NCI-H2081 (cell line): ENCODE measurements at regions not wholly inside any gene's neighbourhood (a gene's known extent, or its start where the extent isn't known, plus 50 kb on each side); places are given as distances from the start of the nearest gene placed in this dataset.

Source experiments
- DNase-seq, 2 experiments: peaks; one replicate each; lab custom pipeline; 2025; lab: John Stamatoyannopoulos, UW

GRCh38 chr11:127412234-127412633 lies 411.7 kb upstream of the KIRREL3 start:
- no peak for DNase-seq

- no peak for DNase-seq
Measured at GRCh38 chr11:127411283-127411682, 410.7 kb upstream of the KIRREL3 start.

GRCh38 chr11:127395034-127395433 lies 394.5 kb upstream of the KIRREL3 start:
- DNase-seq = no peak

- peak in 1 of 2 experiments; percentile 29 for DNase-seq
Measured at GRCh38 chr11:127393460-127393997, 393.0 kb upstream of the KIRREL3 start.

GRCh38 chr11:127392575-127392974 lies 392.0 kb upstream of the KIRREL3 start:
- DNase-seq = no peak

- DNase-seq = no peak
Measured at GRCh38 chr11:127390465-127390864, 389.9 kb upstream of the KIRREL3 start.

- no peak for DNase-seq
Measured at GRCh38 chr11:127385071-127385470, 384.5 kb upstream of the KIRREL3 start.

- no peak for DNase-seq
Measured at GRCh38 chr11:127383026-127383425, 382.5 kb upstream of the KIRREL3 start.

- no peak for DNase-seq
Measured at GRCh38 chr11:127381247-127381646, 380.7 kb upstream of the KIRREL3 start.

- no peak for DNase-seq
Measured at GRCh38 chr11:127379686-127380085, 379.1 kb upstream of the KIRREL3 start.

- DNase-seq = no peak
Measured at GRCh38 chr11:127376301-127376700, 375.7 kb upstream of the KIRREL3 start.

- DNase-seq = no peak
Measured at GRCh38 chr11:127369356-127369755, 368.8 kb upstream of the KIRREL3 start.

- DNase-seq = no peak
Measured at GRCh38 chr11:127362754-127363308, 362.3 kb upstream of the KIRREL3 start.

GRCh38 chr11:127358160-127358559 lies 357.6 kb upstream of the KIRREL3 start:
- DNase-seq = no peak

GRCh38 chr11:127350476-127350875 lies 349.9 kb upstream of the KIRREL3 start:
- DNase-seq = no peak

GRCh38 chr11:127345819-127346459 lies 345.4 kb upstream of the KIRREL3 start:
- peak; percentile 38 to 39 for DNase-seq

GRCh38 chr11:127340438-127340837 lies 339.9 kb upstream of the KIRREL3 start:
- no peak for DNase-seq

- DNase-seq = no peak
Measured at GRCh38 chr11:127339376-127339775, 338.8 kb upstream of the KIRREL3 start.

GRCh38 chr11:127338380-127339259 lies 338.1 kb upstream of the KIRREL3 start:
- DNase-seq = no peak

GRCh38 chr11:127334466-127334865 lies 333.9 kb upstream of the KIRREL3 start:
- no peak for DNase-seq

GRCh38 chr11:127332896-127333295 lies 332.3 kb upstream of the KIRREL3 start:
- no peak for DNase-seq

- DNase-seq = no peak
Measured at GRCh38 chr11:127330044-127330443, 329.5 kb upstream of the KIRREL3 start.

- DNase-seq = no peak
Measured at GRCh38 chr11:127308291-127308690, 307.7 kb upstream of the KIRREL3 start.
